ENCODE measurements at regions not wholly inside any gene's neighbourhood (a gene's known extent, or its start where the extent isn't known, plus 50 kb on each side); places are given as distances from the start of the nearest gene placed in this dataset.

- Mint-ChIP-seq H3K27ac (ENCODE audit: unreplicated experiment) (no peak overlapping the region), H3K36me3 (ENCODE audit: low read depth, unreplicated experiment) (no peaks in the 10 kb centered on the region), H3K27me3 (ENCODE audit: unreplicated experiment) (no peaks in the 10 kb centered on the region), H3K9me3 (ENCODE audit: unreplicated experiment) (no peaks in the 10 kb centered on the region), H3K4me1 (ENCODE audit: unreplicated experiment) (no peaks in the 10 kb centered on the region), H3K4me3 (ENCODE audit: unreplicated experiment) (no peak overlapping the region)
- no peak for TF ChIP-seq CTCF (IDR thresholded peaks at IDR 0.05; ENCODE audit: unreplicated experiment)
- no peak for DNase-seq (ENCODE audit: low spot score)
These were observed 1192.2 kb downstream of the PCDH17 start for GRCh38 chr13:58823701-58824100.

- Mint-ChIP-seq H3K27me3 (ENCODE audit: unreplicated experiment) (no peaks in the 10 kb centered on the region), H3K4me1 (ENCODE audit: unreplicated experiment) (no peaks in the 10 kb centered on the region)
These were observed 1196.4 kb downstream of the PCDH17 start for GRCh38 chr13:58827904-58828303.

GRCh38 chr13:58830841-58831240 lies 1199.3 kb downstream of the PCDH17 start:
- H3K27me3 Mint-ChIP-seq (ENCODE audit: unreplicated experiment), result no peaks in the 10 kb centered on the region
- no peaks in the 10 kb centered on the region for H3K4me1 Mint-ChIP-seq (ENCODE audit: unreplicated experiment)
- no peak overlapping the region for H3K27ac Mint-ChIP-seq (ENCODE audit: unreplicated experiment)
- no peak for TF ChIP-seq CTCF (IDR thresholded peaks at IDR 0.05; ENCODE audit: unreplicated experiment)
- no peak overlapping the region for H3K4me3 Mint-ChIP-seq (ENCODE audit: unreplicated experiment)
- no peak for DNase-seq (ENCODE audit: low spot score)
- H3K36me3 Mint-ChIP-seq (ENCODE audit: low read depth, unreplicated experiment), result no peaks in the 10 kb centered on the region
- H3K9me3 Mint-ChIP-seq (ENCODE audit: unreplicated experiment), result no peaks in the 10 kb centered on the region

More at GRCh38 chr13:58827904-58828303, 1196.4 kb downstream of the PCDH17 start:
- TF ChIP-seq CTCF (IDR thresholded peaks at IDR 0.05; ENCODE audit: unreplicated experiment), result no peak
- no peak overlapping the region for H3K4me3 Mint-ChIP-seq (ENCODE audit: unreplicated experiment)
- no peaks in the 10 kb centered on the region for H3K9me3 Mint-ChIP-seq (ENCODE audit: unreplicated experiment)
- DNase-seq (ENCODE audit: low spot score), result no peak
- no peaks in the 10 kb centered on the region for H3K36me3 Mint-ChIP-seq (ENCODE audit: low read depth, unreplicated experiment)
- no peak overlapping the region for H3K27ac Mint-ChIP-seq (ENCODE audit: unreplicated experiment)

- H3K36me3 Mint-ChIP-seq (ENCODE audit: low read depth, unreplicated experiment), result no peaks in the 10 kb centered on the region
- no peak overlapping the region for H3K27ac Mint-ChIP-seq (ENCODE audit: unreplicated experiment)
- H3K4me1 Mint-ChIP-seq (ENCODE audit: unreplicated experiment), result no peaks in the 10 kb centered on the region
- no peaks in the 10 kb centered on the region for H3K9me3 Mint-ChIP-seq (ENCODE audit: unreplicated experiment)
- no peak for TF ChIP-seq CTCF (IDR thresholded peaks at IDR 0.05; ENCODE audit: unreplicated experiment)
- DNase-seq (ENCODE audit: low spot score), result no peak
- no peak overlapping the region for H3K4me3 Mint-ChIP-seq (ENCODE audit: unreplicated experiment)
- no peaks in the 10 kb centered on the region for H3K27me3 Mint-ChIP-seq (ENCODE audit: unreplicated experiment)
These were observed 1207.1 kb downstream of the PCDH17 start for GRCh38 chr13:58838615-58839014.

GRCh38 chr13:58843071-58843470 lies 1211.5 kb downstream of the PCDH17 start:
- no peak for TF ChIP-seq CTCF (IDR thresholded peaks at IDR 0.05; ENCODE audit: unreplicated experiment)
- H3K4me3 Mint-ChIP-seq (ENCODE audit: unreplicated experiment), result no peak overlapping the region
- H3K9me3 Mint-ChIP-seq (ENCODE audit: unreplicated experiment), result no peaks in the 10 kb centered on the region
- no peaks in the 10 kb centered on the region for H3K27me3 Mint-ChIP-seq (ENCODE audit: unreplicated experiment)
- no peaks in the 10 kb centered on the region for H3K36me3 Mint-ChIP-seq (ENCODE audit: low read depth, unreplicated experiment)
- no peak for DNase-seq (ENCODE audit: low spot score)
- H3K4me1 Mint-ChIP-seq (ENCODE audit: unreplicated experiment), result no peaks in the 10 kb centered on the region
- H3K27ac Mint-ChIP-seq (ENCODE audit: unreplicated experiment), result no peak overlapping the region

Measured in endothelial cell (in vitro differentiated cells).